K562 (cell line): ENCODE measurements at regions not wholly inside any gene's neighbourhood (a gene's known extent, or its start where the extent isn't known, plus 50 kb on each side); places are given as distances from the start of the nearest gene placed in this dataset.

Experiments used
- ATAC-seq: fragments of 200-7000 bp; cut with Tn5 transposase; 3 replicates; pipeline ENCODE4 v1.9.1; 2020; ENCODE audit warnings: moderate library complexity
- BruUV-seq: library from RNA; stranded (reverse); fragments of 400-500 nt; replicated peaks from 2 replicates; lab custom pipeline; 2021; lab: Mats Ljungman, UMichigan
- CTCF ChIA-PET: fragments of 300-600 bp; formaldehyde crosslinking; extraction: SDS; loops from one replicate; lab custom pipeline; 2021; ENCODE audit warnings: low intra/inter-chr PET ratio; lab: Yijun Ruan, JAX
- POLR2A ChIA-PET: fragments of 300-600, 350-650 bp; sonication (Branson Sonifier 250); formaldehyde crosslinking; extraction: SDS; loops from one replicate; lab custom pipeline; 2021; ENCODE audit warnings: antibody characterized with exemption, inconsistent platforms; lab: Yijun Ruan, JAX
- DNase-seq, 4 experiments: peaks; one replicate each; pipeline versions ENCODE4 v3.0.0 to v3.0.0-alpha.2; 2011 to 2018; ENCODE audit warnings: low spot score in 3 of 4, mixed read lengths in 3 of 4; ENCODE audit errors: extremely low read depth in 1 of 4
- FAIRE-seq: peaks from 2 replicates; lab custom pipeline; 2011; peaks lifted over from hg19 to GRCh38; lab: Jason Lieb, UNC
- H2AFZ ChIP-seq: 2 replicates; pipeline ENCODE4 v1.6.0; 2011; ENCODE audit warnings: low read depth, low read length, control low read depth, inconsistent platforms
- H3K27ac ChIP-seq: fragments of 200-600 bp; 3 replicates; pipeline ENCODE4 v1.8.0; 2011; ENCODE audit warnings: low read depth, mild to moderate bottlenecking, control low read depth, inconsistent platforms, low read length, moderate library complexity, mixed read lengths; ENCODE audit errors: extremely low read depth
- H3K27me3 ChIP-seq, 2 experiments: fragments of 300-600 bp in 1 of 2; 2 replicates in 1 of 2; 3 replicates in 1 of 2; pipeline versions ENCODE4 v1.6.0 to v1.8.0; 2011; ENCODE audit warnings: inconsistent platforms in 2 of 2, low read length in 2 of 2, mild to moderate bottlenecking in 1 of 2, mixed read lengths in 1 of 2, moderate library complexity in 1 of 2; ENCODE audit not compliant: control insufficient read depth in 2 of 2, insufficient read depth in 2 of 2
- H3K36me3 ChIP-seq: fragments of 300-600 bp; 3 replicates; pipeline ENCODE4 v1.8.0; 2011; ENCODE audit warnings: mild to moderate bottlenecking, low read length, inconsistent platforms; ENCODE audit not compliant: control insufficient read depth, insufficient read depth
- H3K4me1 ChIP-seq, 2 experiments: fragments of 200-600 bp in 1 of 2; replicated peaks in 1 of 2; 2 replicates in 1 of 2; 3 replicates in 1 of 2; pipeline versions ENCODE4 v1.5.1 to v1.8.0; 2011; ENCODE audit warnings: inconsistent platforms in 2 of 2, low read length in 2 of 2, mild to moderate bottlenecking in 1 of 2, mixed read lengths in 1 of 2, moderate library complexity in 1 of 2; ENCODE audit not compliant: control insufficient read depth in 2 of 2, insufficient read depth in 2 of 2
- H3K4me2 ChIP-seq: 2 replicates; pipeline ENCODE4 v1.6.1; 2011; ENCODE audit warnings: low read length, control low read depth, inconsistent platforms, mixed read lengths; ENCODE audit not compliant: insufficient read depth
- H3K4me3 ChIP-seq: fragments of 200-600 bp; sonication (generic), shearing (Covaris generic); 2 replicates; pipeline ENCODE4 v1.5.1; 2016; ENCODE audit warnings: control low read depth, inconsistent platforms
- H3K79me2 ChIP-seq: fragments of 200-600 bp; 3 replicates; pipeline ENCODE4 v1.8.0; 2011; ENCODE audit warnings: low read length, inconsistent platforms; ENCODE audit not compliant: control insufficient read depth, insufficient read depth
- H3K9ac ChIP-seq, 2 experiments: 2 replicates each; pipeline versions ENCODE4 v1.6.0 to v1.6.1; 2011; ENCODE audit warnings: low read depth in 2 of 2, low read length in 2 of 2, control low read depth in 1 of 2, inconsistent platforms in 1 of 2, mild to moderate bottlenecking in 1 of 2, mixed read lengths in 1 of 2; ENCODE audit not compliant: insufficient read depth in 1 of 2
- H3K9me1 ChIP-seq: one replicate; pipeline ENCODE4 v1.6.0; 2011; ENCODE audit warnings: inconsistent platforms, mild to moderate bottlenecking, low read length, moderate library complexity; ENCODE audit not compliant: control insufficient read depth, insufficient read depth
- H3K9me3 ChIP-seq: replicated peaks from 2 replicates; pipeline ENCODE4 v1.5.1; 2011; ENCODE audit warnings: low read depth, low read length, inconsistent platforms; ENCODE audit not compliant: control insufficient read depth, insufficient read depth
- H4K20me1 ChIP-seq: replicated peaks from 2 replicates; pipeline ENCODE4 v1.6.1; 2011; ENCODE audit warnings: low read length, inconsistent platforms, mixed read lengths; ENCODE audit not compliant: control insufficient read depth, insufficient read depth
- ATF7 ChIP-seq: fragments of 450-650 bp; IDR thresholded peaks from 2 replicates; pipeline ENCODE4 v1.7.1; 2014; ENCODE audit warnings: mild to moderate bottlenecking, moderate library complexity
- CEBPB ChIP-seq: fragments of 450-650 bp; IDR thresholded peaks from 2 replicates; pipeline ENCODE4 v1.6.1; 2016; ENCODE audit warnings: missing genetic modification characterization, missing compliant biosample characterization
- GATA2 ChIP-seq: sonication (generic); formaldehyde crosslinking; IDR thresholded peaks from 2 replicates; pipeline ENCODE4 v1.4.0; 2020; ENCODE audit warnings: mild to moderate bottlenecking, missing genetic modification reagents
- GTF2A2 ChIP-seq: IDR thresholded peaks from 2 replicates; pipeline ENCODE4 v1.6.1; 2016; ENCODE audit warnings: mild to moderate bottlenecking, missing genetic modification characterization, missing compliant biosample characterization
- HDAC8 ChIP-seq: fragments of 450-650 bp; IDR thresholded peaks from 2 replicates; pipeline ENCODE4 v1.6.1; 2016; ENCODE audit warnings: mild to moderate bottlenecking, missing genetic modification characterization, moderate library complexity, missing compliant biosample characterization
- MECOM ChIP-seq: fragments of 250-450 bp; sonication (Bioruptor Pico); IDR thresholded peaks from 2 replicates; pipeline ENCODE4 v1.8.0; 2022; ENCODE audit warnings: inconsistent platforms
- MED1 ChIP-seq: sonication (generic); formaldehyde crosslinking; IDR thresholded peaks from 2 replicates; pipeline ENCODE4 v1.8.1; 2023; ENCODE audit warnings: missing genetic modification reagents, borderline replicate concordance
- NR1H2 ChIP-seq: sonication (generic); formaldehyde crosslinking; IDR thresholded peaks from 2 replicates; pipeline ENCODE4 v1.4.0; 2020; ENCODE audit warnings: mild to moderate bottlenecking, missing genetic modification reagents
- RHOXF2B ChIP-seq: fragments of 250-450 bp; sonication (Bioruptor Pico); conservative IDR thresholded peaks from 2 replicates; pipeline ENCODE4 v1.5.1; 2021
- SRSF7 ChIP-seq: fragments of 200-400 bp; formaldehyde crosslinking; optimal IDR thresholded peaks from 2 replicates; pipeline ENCODE3; 2017; ENCODE audit warnings: mild to moderate bottlenecking, low read depth, low read length
- ZBTB1 ChIP-seq: sonication (generic); formaldehyde crosslinking; IDR thresholded peaks from 2 replicates; pipeline ENCODE4 v1.8.1; 2023; ENCODE audit warnings: missing genetic modification reagents, low read depth, mild to moderate bottlenecking, borderline replicate concordance
- in situ Hi-C: fragments of 300-500 bp; cut with MboI; formaldehyde crosslinking; loops from 4 replicates; pipeline ENCODE4 v1.15.0; 2018; ENCODE audit warnings: inconsistent platforms, mixed read lengths
- intact Hi-C: fragments of 100-400 bp; cut with micrococcal nuclease; formaldehyde crosslinking; loops from 2 replicates; pipeline ENCODE4 v1.14.2; 2022
- TF ChIP-seq, protein P1 (sequence below): IDR thresholded peaks from 2 replicates; pipeline ENCODE4 v1.6.1; 2011; ENCODE audit warnings: borderline replicate concordance, low read depth, mild to moderate bottlenecking, moderate library complexity, low read length; ENCODE audit not compliant: insufficient read depth, poor library complexity, severe bottlenecking
- TF ChIP-seq, protein P2 (sequence below): fragments of 200-800 bp; sonication (Bioruptor generic); IDR thresholded peaks from 2 replicates; pipeline ENCODE4 v1.6.1; 2017; ENCODE audit warnings: missing genetic modification characterization, missing compliant biosample characterization
- TF ChIP-seq, protein P3 (sequence below): sonication (generic); formaldehyde crosslinking; IDR thresholded peaks from 2 replicates; pipeline ENCODE4 v1.8.1; 2023; ENCODE audit warnings: mild to moderate bottlenecking, missing genetic modification reagents, moderate library complexity
- TF ChIP-seq, protein P4 (sequence below): fragments of 450-650 bp; conservative IDR thresholded peaks from 2 replicates; pipeline ENCODE4 v1.6.1; 2016; ENCODE audit warnings: missing genetic modification characterization, low read depth, mild to moderate bottlenecking, control low read depth, missing compliant biosample characterization

DNA sequence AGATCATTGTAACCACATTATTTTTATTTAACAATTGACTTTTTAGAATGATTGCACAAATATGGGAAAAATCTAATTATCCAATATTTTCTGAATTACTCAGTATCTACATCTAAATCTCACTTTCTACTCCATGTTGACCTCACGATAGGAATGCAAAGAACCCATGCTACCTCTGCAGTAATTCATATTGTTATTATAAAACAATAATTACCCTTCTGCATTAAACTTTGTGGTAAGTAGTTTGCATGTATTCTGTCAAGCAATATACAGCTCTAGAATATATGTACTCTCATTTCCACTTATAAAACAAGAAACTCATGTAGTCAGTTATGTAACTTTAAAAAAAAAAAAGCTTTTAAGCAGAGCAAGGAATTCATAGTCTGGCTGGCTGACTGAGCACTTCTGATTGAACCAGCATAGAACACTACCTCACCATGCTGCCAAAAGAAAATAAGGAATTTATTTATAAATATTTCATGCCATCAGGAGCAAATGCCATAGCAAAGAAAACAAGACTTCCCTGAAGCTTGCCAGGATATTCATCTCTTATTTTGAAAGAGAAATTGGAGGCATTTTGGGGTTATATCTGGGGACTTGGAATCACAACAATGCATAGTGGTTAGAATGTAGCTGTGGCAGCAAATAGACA, 895.7 kb downstream of the XPNPEP1 start (continued):
- TF ChIP-seq, protein P1, sequence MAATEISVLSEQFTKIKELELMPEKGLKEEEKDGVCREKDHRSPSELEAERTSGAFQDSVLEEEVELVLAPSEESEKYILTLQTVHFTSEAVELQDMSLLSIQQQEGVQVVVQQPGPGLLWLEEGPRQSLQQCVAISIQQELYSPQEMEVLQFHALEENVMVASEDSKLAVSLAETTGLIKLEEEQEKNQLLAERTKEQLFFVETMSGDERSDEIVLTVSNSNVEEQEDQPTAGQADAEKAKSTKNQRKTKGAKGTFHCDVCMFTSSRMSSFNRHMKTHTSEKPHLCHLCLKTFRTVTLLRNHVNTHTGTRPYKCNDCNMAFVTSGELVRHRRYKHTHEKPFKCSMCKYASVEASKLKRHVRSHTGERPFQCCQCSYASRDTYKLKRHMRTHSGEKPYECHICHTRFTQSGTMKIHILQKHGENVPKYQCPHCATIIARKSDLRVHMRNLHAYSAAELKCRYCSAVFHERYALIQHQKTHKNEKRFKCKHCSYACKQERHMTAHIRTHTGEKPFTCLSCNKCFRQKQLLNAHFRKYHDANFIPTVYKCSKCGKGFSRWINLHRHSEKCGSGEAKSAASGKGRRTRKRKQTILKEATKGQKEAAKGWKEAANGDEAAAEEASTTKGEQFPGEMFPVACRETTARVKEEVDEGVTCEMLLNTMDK = no peak
- TF ChIP-seq, all 486 proteins: peak for 0

DNA sequence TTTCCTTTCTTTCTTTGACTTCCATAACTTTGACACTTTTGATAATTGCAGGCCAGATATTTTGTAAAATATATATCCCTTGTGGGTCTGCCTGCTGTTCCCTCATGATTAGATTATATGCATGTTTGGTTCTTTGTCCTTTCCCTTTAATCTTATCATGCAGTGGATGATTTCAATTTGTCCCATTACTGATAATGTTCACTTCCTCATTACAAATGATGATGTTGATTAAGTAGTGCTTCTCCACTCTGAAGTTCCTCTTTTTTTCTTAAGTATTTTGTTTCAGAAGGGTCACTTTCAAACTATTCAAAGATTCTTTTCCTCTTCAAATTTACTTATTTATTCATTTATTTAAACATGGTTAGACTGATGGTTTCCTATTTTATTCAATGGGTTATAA, 898.1 kb downstream of the XPNPEP1 start:
- no peak for DNase-seq
- no peak for ATAC-seq
- Histone ChIP-seq H3K4me1 (no peaks in the 10 kb centered on the region), H2AFZ (no peak overlapping the region), H3K36me3 (no peaks in the 10 kb centered on the region), H4K20me1 (no peaks in the 10 kb centered on the region), H3K9me3 (no peaks in the 10 kb centered on the region), H3K9me1 (no peaks in the 10 kb centered on the region), H3K9ac (no peak overlapping the region), H3K27me3 (no peaks in the 10 kb centered on the region), H3K4me2 (no peak overlapping the region), H3K4me3 (no peak overlapping the region), H3K79me2 (no peaks in the 10 kb centered on the region), H3K27ac (no peak overlapping the region)
- BruUV-seq = no TSS peak
- ChIA-PET CTCF (no interaction called here), POLR2A (no interaction called here)
- intact Hi-C loops (no loop called here), in situ Hi-C loops (no loop called here)
- no peak for FAIRE-seq
- TF ChIP-seq GATA2 = no peak
- no peak for TF ChIP-seq CEBPB (tag)
- TF ChIP-seq, protein P2, sequence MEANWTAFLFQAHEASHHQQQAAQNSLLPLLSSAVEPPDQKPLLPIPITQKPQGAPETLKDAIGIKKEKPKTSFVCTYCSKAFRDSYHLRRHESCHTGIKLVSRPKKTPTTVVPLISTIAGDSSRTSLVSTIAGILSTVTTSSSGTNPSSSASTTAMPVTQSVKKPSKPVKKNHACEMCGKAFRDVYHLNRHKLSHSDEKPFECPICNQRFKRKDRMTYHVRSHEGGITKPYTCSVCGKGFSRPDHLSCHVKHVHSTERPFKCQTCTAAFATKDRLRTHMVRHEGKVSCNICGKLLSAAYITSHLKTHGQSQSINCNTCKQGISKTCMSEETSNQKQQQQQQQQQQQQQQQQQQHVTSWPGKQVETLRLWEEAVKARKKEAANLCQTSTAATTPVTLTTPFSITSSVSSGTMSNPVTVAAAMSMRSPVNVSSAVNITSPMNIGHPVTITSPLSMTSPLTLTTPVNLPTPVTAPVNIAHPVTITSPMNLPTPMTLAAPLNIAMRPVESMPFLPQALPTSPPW (CRISPR knock-in tag) = no peak
- TF ChIP-seq MECOM (CRISPR knock-in tag) = no peak
- no peak for TF ChIP-seq NR1H2 (CRISPR knock-in tag)
- no peak for TF ChIP-seq ZBTB1 (CRISPR knock-in tag)
- TF ChIP-seq GTF2A2 (tag) = no peak
- no peak for TF ChIP-seq HDAC8
- TF ChIP-seq, protein P3, sequence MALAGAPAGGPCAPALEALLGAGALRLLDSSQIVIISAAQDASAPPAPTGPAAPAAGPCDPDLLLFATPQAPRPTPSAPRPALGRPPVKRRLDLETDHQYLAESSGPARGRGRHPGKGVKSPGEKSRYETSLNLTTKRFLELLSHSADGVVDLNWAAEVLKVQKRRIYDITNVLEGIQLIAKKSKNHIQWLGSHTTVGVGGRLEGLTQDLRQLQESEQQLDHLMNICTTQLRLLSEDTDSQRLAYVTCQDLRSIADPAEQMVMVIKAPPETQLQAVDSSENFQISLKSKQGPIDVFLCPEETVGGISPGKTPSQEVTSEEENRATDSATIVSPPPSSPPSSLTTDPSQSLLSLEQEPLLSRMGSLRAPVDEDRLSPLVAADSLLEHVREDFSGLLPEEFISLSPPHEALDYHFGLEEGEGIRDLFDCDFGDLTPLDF (CRISPR knock-in tag) = no peak
- TF ChIP-seq ATF7 = no peak
- TF ChIP-seq MED1 (CRISPR knock-in tag) = no peak
- TF ChIP-seq, protein P4, sequence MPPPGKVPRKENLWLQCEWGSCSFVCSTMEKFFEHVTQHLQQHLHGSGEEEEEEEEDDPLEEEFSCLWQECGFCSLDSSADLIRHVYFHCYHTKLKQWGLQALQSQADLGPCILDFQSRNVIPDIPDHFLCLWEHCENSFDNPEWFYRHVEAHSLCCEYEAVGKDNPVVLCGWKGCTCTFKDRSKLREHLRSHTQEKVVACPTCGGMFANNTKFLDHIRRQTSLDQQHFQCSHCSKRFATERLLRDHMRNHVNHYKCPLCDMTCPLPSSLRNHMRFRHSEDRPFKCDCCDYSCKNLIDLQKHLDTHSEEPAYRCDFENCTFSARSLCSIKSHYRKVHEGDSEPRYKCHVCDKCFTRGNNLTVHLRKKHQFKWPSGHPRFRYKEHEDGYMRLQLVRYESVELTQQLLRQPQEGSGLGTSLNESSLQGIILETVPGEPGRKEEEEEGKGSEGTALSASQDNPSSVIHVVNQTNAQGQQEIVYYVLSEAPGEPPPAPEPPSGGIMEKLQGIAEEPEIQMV (tag) = no peak
- TF ChIP-seq SRSF7 = no peak
- TF ChIP-seq RHOXF2B (CRISPR knock-in tag) = no peak
